22Rv1 (cell line): ENCODE measurements at regions not wholly inside any gene's neighbourhood (a gene's known extent, or its start where the extent isn't known, plus 50 kb on each side); places are given as distances from the start of the nearest gene placed in this dataset.

ENCODE experiments used
- H3K27ac ChIP-seq: fragments of 450-650 bp; 2 replicates; pipeline ENCODE4 v1.5.1; 2017
- ZFX ChIP-seq: fragments of 450-650 bp; IDR thresholded peaks from 2 replicates; pipeline ENCODE4 v1.6.1; 2017; ENCODE audit warnings: antibody characterized with exemption, borderline replicate concordance
- TF ChIP-seq, protein P1 (sequence below): fragments of 450-650 bp; IDR thresholded peaks from 2 replicates; pipeline ENCODE4 v1.5.1; 2017; ENCODE audit warnings: mild to moderate bottlenecking

GRCh38 chr12:115672086-115672485 lies 605.4 kb downstream of the MED13L start:
- no peak for TF ChIP-seq ZFX

GRCh38 chr12:115670869-115671268 lies 606.6 kb downstream of the MED13L start:
- no peak overlapping the region for H3K27ac ChIP-seq
- TF ChIP-seq ZFX = no peak
- TF ChIP-seq, protein P1, sequence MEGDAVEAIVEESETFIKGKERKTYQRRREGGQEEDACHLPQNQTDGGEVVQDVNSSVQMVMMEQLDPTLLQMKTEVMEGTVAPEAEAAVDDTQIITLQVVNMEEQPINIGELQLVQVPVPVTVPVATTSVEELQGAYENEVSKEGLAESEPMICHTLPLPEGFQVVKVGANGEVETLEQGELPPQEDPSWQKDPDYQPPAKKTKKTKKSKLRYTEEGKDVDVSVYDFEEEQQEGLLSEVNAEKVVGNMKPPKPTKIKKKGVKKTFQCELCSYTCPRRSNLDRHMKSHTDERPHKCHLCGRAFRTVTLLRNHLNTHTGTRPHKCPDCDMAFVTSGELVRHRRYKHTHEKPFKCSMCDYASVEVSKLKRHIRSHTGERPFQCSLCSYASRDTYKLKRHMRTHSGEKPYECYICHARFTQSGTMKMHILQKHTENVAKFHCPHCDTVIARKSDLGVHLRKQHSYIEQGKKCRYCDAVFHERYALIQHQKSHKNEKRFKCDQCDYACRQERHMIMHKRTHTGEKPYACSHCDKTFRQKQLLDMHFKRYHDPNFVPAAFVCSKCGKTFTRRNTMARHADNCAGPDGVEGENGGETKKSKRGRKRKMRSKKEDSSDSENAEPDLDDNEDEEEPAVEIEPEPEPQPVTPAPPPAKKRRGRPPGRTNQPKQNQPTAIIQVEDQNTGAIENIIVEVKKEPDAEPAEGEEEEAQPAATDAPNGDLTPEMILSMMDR = no peak

More at GRCh38 chr12:115672086-115672485, 605.4 kb downstream of the MED13L start:
- no peak overlapping the region for H3K27ac ChIP-seq

DNA sequence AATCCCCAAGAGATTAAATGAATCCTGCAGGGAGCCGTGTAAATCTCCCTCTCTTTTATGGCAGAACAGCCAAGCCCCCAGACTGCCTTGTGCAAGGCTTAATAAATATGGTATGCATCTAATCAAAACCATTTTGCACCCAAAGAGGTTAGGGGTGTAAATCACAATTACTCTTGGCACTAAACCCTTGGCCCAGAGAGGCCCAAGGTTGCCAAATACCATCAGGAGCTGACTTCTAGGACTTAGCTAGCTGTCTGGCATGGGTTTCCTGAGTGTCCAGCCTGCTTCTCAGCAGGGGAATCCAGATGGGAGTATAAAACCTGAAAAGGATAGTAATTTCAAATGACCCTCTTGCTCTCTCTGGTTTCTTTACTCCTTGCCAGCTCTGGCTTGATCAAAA lies 610.4 kb downstream of the MED13L start:
- H3K27ac ChIP-seq = no peak overlapping the region
- TF ChIP-seq, protein P1 = no peak
- TF ChIP-seq ZFX = no peak

GRCh38 chr12:115666168-115666567 lies 611.3 kb downstream of the MED13L start:
- H3K27ac ChIP-seq = no peak overlapping the region
- TF ChIP-seq ZFX = no peak
- TF ChIP-seq, protein P1 = no peak

GRCh38 chr12:115661112-115661511 lies 616.4 kb downstream of the MED13L start:
- H3K27ac ChIP-seq = no peak overlapping the region
- TF ChIP-seq, protein P1 = no peak
- TF ChIP-seq ZFX = no peak

DNA sequence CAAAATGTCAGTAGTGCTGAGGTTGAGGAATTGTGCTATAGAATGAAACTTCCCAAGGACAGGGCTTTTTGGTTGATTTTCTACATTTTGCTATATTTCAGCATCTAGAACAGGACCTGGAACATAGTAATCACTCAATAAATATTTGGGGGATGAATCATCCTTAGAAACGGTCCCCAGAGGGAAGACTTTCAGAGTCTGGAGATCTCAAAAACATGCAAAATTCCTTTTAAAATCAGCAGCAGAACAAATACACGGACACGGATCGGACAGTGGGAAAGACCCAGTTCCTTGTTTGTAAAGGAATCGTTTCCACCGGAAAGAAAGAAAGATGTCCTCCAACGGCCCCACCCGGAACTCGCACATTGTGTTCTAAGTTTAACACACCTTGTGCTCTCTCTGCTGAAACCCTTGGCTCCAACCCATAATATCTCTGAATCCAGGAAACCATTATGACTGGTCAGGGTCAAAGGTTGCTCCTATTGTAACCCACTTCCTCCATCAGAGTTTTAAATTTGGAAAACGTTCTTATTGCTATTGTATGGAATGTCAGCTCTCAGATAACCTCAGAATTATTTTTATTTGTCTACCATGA lies 617.2 kb downstream of the MED13L start:
- TF ChIP-seq, protein P1 = no peak
- no peak for TF ChIP-seq ZFX

GRCh38 chr12:115659422-115659821 lies 618.1 kb downstream of the MED13L start:
- H3K27ac ChIP-seq = no peak overlapping the region
- TF ChIP-seq, protein P1 = no peak
- TF ChIP-seq ZFX = no peak

More for the DNA sequence above, 617.2 kb downstream of the MED13L start:
- no peak overlapping the region for H3K27ac ChIP-seq
